GM23248 (cell line): ENCODE measurements at regions not wholly inside any gene's neighbourhood (a gene's known extent, or its start where the extent isn't known, plus 50 kb on each side); places are given as distances from the start of the nearest gene placed in this dataset.

ENCODE experiments used
- EZH2 ChIP-seq: fragments of 200-600 bp; sonication (generic); IDR thresholded peaks from 2 replicates; pipeline ENCODE4 v1.6.1; 2018; ENCODE audit warnings: antibody characterized with exemption, mild to moderate bottlenecking; ENCODE audit not compliant: insufficient read depth, poor library complexity, severe bottlenecking
- EZH2phosphoT487 ChIP-seq: fragments of 200-600 bp; sonication (generic); IDR thresholded peaks from 2 replicates; pipeline ENCODE4 v1.6.1; 2018; ENCODE audit warnings: antibody characterized with exemption, moderate library complexity, mild to moderate bottlenecking, low read depth; ENCODE audit not compliant: insufficient read depth

DNA sequence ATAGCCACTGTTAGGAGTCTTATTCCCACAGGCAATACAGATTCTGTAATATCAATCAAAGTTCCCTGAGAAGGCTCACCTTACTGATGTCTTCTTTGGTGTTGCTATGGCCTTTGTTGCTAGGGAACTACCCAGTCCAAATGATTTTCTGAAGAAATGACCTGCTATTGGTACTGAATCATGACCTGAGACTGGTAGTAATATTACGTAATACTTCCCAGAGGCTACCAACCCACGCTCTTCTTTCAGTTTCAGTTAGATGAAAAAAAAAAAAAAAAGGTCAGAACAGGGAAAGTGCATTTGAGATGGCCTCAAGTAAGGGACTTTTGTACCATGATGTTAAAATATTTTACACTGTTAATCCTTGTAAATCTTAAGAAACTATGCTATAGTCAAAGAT lies 1092.5 kb upstream of the EPHA6 start:
- TF ChIP-seq EZH2phosphoT487, result no peak
- TF ChIP-seq EZH2, result no peak
